A204.1 (cell line): ENCODE measurements at regions not wholly inside any gene's neighbourhood (a gene's known extent, or its start where the extent isn't known, plus 50 kb on each side); places are given as distances from the start of the nearest gene placed in this dataset.

Source experiments
- FAIRE-seq: peaks from 2 replicates; lab custom pipeline; 2012; peaks lifted over from hg19 to GRCh38; lab: Jason Lieb, UNC

DNA sequence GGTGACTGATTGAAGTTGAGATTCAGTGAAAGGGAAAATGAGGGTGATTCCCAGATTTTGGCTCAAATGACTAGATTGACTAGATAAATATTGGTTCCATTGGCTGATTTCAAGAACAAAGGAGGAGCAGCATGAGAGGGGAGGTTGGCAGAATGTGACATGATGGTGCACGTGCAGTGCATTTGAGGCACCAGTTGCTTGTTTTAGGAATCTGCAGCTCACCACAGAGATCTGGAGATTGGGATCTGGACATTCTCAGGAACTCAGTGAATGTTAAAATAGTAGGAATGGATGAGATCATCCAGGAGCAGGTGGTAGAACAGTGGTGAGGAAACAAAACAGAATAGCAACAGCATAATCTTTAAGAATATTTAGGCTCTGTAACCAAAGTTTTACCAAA lies 496.3 kb downstream of the DHX35 start:
- no peak for FAIRE-seq

DNA sequence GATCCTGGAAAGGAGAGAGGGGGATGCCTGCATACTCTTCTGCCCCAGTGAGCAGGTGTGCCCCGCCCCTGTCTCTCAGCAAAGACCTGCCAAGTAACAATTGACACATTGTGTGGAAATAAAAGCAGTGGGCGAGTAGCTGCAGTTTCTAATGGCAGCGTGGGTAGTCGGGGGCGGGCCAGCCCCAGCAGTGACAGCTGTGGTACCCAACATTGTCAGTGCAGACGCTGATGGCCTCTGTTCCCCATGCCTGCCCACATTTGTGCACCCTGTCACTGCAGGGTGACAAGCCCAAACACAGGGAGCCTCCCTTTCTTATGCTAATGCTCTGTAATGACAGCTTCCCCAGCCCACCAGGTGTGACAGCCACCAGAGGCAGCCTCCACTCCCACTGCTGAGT lies 491.7 kb downstream of the DHX35 start:
- no peak for FAIRE-seq

DNA sequence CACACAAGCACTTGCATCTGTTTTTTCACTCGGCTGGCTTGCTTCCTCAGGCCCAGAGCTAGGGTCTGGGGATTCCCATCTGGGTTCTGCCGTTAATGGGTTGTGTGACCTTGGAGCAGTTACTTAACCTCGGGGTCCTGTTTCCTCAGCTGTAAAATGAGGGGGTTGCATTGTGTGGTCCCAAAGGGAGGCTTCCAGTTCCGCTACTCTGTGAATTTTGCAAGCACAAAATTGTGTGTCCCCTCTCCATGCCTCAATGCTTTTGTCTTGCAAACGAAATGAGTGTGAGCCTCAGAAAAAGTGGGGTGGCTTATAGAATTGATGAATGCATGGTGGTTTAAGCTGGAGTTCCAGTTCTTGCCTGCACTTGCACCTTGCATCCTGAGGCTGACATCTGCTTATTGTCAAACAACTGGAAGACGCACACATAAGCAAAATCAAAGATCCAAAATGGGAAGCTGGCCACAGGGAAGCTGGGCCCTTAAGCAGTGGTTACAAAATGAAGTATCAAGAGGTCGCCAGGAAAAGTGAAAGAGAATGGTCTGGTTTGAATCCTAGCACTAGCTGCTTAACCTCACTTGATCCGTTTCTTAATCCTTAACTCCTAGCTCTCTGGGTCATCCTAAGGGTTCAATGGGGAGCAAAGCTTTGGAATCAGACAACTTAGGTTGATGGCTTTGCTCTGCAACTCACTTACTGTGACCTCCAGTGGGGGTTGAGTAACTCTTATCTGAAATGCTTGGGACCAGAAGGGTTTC lies 490.6 kb downstream of the DHX35 start:
- FAIRE-seq = no peak

DNA sequence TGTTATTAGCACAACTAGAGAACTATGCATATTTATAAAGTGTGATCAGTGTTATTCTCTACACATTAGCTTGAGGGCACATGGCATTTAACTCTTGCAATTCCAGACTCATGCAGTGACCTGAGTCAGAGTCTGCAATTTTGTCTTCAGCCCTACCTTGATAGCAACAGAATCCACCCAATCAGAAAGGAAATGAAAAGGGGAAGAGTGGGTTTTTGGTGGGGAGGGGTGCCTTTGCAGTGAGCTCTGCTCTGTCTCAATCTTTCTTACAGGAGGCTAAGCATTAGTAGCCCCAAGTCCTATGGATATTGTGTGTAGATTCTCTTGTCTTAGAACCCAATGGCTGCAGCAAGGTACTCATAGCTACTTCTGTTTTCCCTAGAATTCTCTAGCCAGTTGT lies 489.2 kb downstream of the DHX35 start:
- no peak for FAIRE-seq

DNA sequence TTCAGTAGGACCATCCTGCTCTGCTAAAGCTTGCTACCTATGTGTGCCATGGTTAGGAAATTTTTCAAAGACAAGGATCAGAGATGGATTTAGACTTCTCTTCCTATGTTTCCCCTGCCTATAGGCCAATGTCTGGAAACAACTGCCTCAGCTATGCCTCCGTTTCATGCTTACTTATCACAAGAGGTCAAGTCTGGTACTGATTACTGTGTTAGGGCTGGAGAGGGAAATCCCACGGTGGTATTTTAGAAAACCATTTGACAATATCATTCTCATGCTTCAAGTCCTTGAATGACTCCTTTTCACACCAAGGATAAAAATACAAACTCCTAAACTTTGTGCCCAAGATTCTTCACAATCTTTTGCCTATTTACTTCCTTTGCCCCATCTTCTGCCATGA lies 484.3 kb downstream of the DHX35 start:
- FAIRE-seq = no peak

DNA sequence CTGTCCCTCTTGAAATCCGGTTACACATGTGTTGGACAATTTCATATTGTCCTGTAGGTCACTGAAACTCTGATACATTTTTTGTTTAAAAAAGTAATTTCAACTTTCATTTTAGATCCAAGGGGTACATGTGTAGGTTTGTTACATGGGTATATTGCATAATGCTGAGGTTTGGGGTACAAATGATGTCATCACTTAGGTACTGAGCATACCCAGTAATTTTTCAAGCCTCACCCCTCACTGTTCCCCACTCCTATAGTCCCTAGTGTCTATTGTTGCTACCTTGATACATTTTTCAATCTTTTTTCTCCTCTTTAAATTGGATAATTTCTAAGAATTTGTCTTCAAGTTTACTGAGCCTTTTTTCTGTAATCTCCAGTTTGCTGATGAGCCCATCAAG lies 483.0 kb downstream of the DHX35 start:
- no peak for FAIRE-seq

DNA sequence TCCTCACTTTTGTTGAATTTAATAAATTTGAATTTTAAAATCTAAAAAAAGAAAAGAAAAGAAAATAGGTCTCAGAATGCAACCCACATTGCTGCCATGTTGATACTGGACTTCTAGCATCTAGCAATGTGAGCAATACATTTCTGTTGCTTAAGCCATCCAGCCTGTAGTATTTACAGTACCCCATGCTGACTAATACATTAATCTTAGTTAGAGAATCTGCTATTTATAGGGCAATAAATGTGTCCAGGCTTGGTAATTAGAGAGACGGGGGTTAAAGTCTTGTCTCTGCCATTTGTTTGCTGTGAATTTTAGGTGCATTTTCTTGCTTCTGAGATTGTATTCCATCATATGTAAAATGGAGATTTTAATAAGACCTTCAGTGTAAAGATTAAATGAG lies 471.3 kb downstream of the DHX35 start:
- no peak for FAIRE-seq

DNA sequence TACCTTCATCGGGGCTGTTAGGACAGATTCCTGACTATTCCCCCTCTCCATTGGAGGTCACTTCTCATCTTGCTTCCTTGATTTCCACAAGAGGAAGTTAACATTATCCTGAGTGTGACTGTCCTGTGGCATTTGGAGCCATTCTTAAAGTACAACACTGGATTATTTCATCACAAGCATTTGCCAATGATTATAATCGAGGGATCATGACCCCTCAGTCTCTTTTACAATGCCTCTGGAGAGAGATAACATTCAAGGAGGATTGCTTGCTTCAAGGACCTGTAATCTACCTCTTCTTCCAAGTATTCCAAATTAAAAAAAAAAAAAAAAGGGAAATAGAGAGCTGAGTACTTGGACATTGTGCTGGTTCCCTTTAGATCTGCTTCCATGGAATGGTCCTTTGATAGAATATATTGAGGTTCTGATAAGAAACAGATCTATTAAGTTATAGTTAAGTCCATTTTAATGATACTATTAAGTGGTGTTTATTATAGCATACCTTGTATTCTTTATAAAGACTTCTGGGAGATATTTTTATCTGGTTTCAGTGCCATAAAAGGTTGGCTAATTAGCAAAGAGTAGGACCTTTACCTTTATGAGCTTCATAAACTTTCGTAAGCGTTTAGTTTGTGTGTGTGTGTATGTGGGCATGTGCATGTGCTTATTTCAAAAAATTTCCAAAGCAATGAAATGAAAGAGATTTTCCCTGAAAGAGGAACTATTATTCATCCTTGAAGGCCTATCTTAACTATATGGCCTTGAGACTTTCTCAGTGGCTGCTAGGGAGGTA lies 469.1 kb downstream of the DHX35 start:
- FAIRE-seq = no peak

DNA sequence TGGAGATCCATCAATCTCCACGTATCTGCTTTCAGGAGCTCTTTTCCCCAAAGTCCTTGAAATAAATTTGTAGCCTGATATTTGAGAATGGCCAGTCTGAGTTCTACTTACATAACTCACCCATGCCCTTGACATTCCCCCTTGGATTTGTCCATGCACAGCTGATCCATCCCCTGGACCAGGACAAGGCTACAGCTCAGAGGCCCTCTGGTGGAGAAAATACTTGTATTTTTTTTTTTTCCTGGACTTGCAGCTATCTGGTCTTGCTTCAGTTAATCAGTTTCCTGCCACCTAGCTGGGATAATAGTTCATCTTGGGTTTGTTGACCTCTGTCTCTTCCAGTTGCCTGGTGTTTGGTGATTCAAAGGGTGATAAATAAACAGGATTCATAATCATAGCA lies 467.6 kb downstream of the DHX35 start:
- FAIRE-seq = no peak

DNA sequence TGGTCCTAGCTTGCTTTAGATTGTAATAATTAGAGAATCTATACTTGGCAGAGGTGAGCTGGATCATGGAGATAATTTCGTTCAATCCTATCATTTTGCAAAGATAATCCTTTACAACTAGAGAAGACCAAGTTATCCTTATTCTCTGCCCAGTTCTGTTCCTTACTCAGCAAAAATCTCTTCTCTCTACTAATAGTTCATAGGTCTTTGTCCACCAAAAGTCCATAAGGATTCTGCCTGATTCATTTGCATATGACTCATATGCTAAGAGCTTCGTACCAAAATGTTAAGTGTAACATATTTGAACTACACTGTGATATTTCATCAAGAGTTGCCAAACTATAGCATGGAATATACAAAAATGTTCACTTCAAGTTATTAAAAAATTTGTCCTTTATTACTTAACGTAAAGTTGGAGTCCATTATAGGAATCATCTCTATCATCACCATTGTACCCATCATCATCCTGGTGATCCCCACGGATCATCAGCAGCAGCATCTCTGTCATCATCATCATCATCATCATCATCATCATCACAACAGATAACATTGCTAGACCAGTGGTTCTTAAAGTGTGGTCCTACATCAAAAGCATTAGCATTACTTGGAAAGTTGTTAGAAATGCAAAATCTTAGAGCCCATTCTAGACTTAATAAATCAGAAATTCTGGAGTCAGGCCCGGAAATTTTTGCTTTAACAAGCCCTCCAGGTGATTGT lies 463.0 kb downstream of the DHX35 start:
- FAIRE-seq = no peak

DNA sequence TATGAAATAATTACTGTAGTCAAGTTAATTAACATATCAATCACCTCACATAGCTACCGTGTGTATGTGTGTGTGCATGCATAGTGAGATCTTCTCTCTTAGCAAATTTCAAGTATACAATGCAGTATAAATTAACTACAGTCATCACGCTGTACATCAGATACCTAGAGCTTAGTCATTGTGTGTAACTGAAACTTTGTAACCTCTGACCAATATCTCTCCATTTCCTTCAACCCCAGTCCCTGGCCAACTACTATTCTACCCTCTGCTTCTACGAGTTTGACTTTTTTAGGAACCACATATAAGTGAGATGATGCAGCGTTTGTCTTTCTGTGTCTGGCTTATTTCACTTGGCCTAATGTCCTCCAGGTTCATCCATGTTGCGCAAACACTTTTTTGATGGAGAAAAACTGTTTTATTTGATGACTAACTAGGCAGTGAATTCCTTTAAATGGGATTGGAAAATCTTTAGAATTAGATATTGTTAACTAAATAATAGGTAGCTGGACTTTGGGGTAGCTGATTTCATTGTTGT lies 459.5 kb downstream of the DHX35 start:
- no peak for FAIRE-seq

DNA sequence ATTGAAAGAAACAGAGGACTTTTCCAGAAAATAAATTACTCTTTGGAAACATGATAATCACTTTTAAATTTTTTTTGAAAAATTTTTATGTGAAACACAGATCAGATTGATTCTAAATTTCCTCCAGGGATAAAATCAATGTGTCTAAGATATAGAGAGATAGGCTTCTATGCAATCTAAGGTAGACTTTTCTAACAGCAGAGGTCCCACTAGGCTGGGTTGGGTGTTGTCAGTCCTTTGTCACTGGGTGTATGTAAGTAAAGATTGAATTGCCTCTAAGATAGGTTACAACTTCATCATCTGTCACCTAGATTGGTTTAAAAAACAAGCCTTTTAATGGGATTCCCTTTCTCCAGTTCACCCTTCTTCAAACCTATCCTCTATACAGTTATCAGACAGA lies 449.9 kb downstream of the DHX35 start:
- FAIRE-seq = no peak

DNA sequence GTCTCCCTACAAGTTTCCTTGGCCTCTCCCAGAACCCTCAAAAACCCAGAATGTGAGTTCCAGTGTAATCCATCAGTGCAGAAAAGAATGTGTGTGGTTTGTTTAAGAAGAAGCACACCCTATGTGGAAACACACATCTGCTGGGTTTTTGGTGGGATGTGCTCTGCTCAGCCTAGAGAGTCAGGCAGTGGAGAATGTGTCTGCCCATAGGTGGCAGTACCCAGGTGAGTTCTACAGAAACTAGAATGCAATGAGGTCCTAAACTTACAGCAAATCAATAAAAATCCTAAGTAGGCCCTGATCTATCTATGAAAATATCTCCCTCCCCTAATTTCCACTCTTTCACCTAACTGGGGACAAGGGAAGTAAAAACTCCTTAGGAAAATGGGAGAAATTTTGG lies 437.3 kb downstream of the DHX35 start:
- no peak for FAIRE-seq

DNA sequence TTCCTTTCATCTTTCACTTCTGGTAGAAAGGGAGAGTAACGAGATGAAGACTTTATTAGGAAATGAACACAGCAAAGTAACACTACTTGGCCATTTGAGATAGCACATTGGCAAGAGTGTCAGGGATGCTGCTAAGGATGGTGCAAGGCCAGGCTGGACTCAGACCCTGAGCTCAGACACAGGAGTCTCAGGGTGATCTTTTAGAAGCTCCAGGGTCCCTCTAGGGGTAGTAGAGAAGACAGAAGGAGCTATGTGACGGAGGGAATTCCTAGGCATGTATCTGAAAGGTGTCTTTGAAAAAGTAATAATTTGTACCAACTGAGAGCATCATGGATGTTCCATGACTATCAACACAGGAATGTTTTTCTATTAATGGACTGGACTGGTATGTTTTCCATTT lies 436.5 kb downstream of the DHX35 start:
- FAIRE-seq = no peak

DNA sequence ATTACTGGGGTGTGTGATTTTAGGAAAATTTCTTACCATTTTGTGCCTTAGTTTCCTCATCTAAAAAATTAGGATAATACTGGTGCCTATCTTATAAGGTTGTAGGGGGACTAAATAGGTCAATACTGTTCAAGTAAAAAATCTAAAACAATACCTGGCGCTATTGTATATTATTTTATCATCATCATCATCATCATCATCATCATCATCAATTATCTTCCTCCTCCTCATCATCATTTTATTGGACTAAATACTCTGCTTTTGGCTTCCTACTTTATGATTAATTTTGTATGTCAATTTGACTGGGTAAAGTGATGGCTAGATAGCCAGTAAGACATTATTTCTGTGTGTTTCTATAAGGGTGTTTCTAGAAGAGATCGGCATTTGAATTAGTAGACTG lies 435.5 kb downstream of the DHX35 start:
- no peak for FAIRE-seq

DNA sequence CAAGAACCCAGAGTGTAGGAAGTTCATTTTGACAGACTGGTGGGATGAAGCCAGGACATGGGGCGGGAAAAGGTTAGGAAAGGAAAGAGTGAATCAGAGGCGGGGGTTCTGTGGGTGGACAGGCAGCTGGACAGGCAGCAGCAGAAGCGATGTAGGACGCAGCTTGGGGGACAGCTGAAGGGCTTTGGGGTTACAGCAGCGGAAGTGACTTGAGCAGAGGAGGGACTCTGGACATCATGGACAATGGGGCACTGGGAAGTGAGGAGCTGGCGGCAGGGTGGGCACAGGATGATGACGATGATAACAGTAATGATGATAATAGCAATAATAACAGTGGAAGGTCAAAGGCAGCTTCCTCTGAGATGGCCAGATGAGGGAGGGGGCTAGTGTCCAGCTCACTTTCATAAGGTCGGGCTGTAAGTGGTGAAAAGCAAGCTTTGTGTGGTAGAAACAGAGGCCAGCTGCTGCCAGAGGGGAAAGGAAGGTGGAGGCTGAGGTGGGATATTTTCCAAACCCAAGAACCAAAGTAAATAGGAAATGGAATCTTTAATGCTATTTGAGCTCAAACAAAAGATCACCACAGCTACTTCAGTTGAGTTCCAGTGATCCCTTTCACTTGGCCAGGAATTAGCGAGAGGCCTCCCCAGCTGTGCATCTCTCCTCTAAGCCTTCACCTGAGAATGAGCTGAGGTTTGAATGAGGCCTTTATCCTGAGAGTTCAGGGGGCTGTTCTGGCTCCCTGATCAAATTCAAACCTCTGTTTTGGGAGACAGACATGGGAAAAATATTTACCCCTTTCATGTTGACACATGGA lies 433.5 kb downstream of the DHX35 start:
- FAIRE-seq = no peak

DNA sequence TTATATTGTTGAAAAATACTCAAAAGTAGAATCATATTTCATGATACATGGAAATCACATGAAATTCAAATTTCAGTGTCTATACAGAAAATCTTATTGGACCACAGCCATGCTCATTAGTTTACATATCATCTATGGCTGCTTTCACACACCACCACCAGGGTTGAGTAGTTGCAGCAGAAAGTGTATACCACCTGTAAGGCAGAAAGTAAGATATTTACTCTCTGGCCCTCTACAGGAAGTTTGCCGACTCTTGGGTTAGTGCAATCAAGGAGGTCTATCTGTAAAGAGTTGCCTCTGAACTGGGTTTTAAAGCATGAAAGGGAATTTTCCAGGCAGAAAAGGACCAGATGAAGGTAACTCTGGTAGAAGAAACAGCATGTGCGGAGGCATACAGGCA lies 432.3 kb downstream of the DHX35 start:
- FAIRE-seq = no peak

DNA sequence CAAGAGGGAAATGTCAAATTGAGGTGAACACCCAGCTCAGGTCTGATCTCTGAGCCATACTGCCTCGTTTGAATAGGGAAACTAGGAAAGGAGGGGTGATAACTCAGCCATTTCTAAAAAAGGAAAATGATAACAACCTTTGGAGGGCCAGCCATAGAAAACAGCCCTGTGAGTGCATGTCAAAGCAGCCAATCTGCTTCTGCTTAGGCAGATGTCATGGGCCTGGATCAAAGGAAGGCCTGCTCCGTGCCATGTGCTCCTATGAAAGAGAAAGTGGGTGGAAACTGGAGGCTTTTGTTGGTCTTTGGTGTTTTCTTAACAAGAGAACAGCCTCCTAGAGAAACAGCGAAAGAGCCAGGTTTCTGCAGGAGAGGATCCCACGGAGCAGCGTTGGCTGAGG lies 428.0 kb downstream of the DHX35 start:
- no peak for FAIRE-seq

DNA sequence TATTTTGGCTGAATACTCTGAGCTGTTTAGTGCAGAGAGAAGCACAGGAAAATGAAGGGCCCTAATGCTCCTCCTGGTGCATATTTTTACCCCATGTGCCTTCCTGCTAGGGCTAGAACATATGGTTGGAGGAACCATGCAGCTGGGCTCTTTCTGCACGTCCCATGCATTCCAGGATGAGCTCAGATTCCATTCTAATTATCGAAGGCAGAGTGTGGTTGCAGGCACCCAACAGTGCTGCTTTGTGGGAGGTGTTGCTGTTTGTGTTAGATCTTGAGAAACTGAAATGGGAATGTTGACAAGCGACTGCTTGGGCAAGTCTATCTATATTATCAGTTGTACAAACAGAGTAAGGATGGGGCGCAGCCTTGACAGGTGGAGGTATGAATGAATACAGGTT lies 419.5 kb downstream of the DHX35 start:
- no peak for FAIRE-seq

DNA sequence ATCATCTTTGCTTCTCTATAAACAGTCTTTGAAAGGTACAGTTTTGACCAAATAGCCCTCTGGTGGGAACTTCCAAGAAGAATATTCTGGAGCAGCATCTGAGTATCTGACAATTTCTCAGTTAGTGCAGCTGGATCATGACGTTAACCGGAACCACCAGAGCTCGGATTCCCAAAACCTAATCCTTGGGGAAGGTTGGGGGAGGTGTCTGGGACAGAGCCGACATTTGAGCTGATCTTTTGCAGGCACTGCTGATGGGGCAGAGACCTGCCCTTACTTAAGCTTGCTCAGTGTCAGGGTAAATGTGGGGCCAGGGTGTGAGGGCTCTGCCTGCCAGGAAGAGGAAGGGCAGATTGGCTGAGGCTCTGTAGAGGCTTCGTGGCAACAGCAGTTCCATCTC lies 416.6 kb downstream of the DHX35 start:
- no peak for FAIRE-seq

DNA sequence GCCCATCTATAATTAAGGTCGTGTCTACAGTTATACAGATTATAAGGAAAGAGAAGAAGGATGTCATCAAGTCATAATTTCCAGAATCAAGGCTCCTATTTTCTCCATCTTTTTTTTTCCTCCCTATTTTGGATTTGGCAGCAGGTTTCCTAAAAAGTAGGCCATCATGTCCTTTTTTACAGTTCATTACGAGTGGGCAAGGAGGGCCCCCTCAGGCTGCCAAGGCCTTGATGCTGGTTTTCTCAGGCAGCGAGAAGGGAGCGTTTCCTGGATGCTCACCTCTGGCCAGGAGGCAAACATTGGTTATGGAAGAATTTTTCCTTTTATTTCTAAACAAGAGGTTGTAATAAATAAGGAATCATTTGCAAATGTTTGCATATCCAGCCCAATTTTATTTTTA lies 414.6 kb downstream of the DHX35 start:
- no peak for FAIRE-seq

DNA sequence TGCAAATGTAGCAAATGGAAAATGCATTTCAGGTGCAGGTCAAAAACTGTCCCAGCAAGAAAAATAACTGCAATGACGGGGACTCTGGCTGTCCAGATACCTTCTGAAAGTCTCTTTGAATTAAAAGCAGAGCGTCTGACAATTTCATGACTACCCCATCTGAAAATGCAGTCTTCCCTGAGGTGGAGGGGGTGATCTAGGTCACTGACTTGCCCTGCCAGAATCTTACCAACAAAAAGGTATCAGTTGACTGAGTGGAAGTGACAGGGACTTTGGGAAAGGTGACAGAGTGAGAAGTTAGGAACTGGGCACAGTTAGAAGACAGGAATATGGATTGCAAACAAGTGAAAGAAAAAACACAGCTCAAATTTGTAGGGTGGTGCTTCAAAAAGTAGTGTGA lies 402.2 kb downstream of the DHX35 start:
- FAIRE-seq = no peak
